HepG2 (cell line): ENCODE measurements at regions not wholly inside any gene's neighbourhood (a gene's known extent, or its start where the extent isn't known, plus 50 kb on each side); places are given as distances from the start of the nearest gene placed in this dataset.

Source experiments
- ATAC-seq: fragments of 200-7000 bp; cut with Tn5 transposase; 3 replicates; pipeline ENCODE4 v1.9.1; 2020; ENCODE audit warnings: mild to moderate bottlenecking, moderate library complexity
- BruUV-seq: library from RNA; stranded (reverse); fragments of 400-500 nt; replicated peaks from 2 replicates; lab custom pipeline; 2021; lab: Mats Ljungman, UMichigan
- CTCF ChIA-PET: fragments of 300-600 bp; formaldehyde crosslinking; extraction: SDS; loops from one replicate; lab custom pipeline; 2021; ENCODE audit warnings: low total read pairs, inconsistent platforms, low intra/inter-chr PET ratio; lab: Yijun Ruan, JAX
- POLR2A ChIA-PET: fragments of 350-600 bp; sonication (Branson Sonifier 250); formaldehyde crosslinking; loops from one replicate; lab custom pipeline; 2020; ENCODE audit warnings: antibody characterized with exemption, inconsistent platforms; lab: Yijun Ruan, JAX
- DNase-seq: peaks from one replicate; pipeline ENCODE4 v3.0.0-alpha.2; 2015; ENCODE audit warnings: low spot score
- FAIRE-seq: peaks from 3 replicates; lab custom pipeline; 2011; peaks lifted over from hg19 to GRCh38; lab: Jason Lieb, UNC
- H2AFZ ChIP-seq: one replicate; pipeline ENCODE4 v1.6.1; 2011; ENCODE audit warnings: low read length, inconsistent platforms
- H3K27ac ChIP-seq: fragments of 300-600 bp; 3 replicates; pipeline ENCODE4 v1.8.0; 2011; ENCODE audit warnings: mixed run types, mild to moderate bottlenecking, mixed read lengths, low read length, inconsistent platforms; ENCODE audit not compliant: insufficient read depth; ENCODE audit errors: extremely low read length
- H3K27me3 ChIP-seq, 2 experiments: fragments of 200-600 bp in 1 of 2; 2 replicates in 1 of 2; 3 replicates in 1 of 2; pipeline versions ENCODE4 v1.6.0 to v1.8.0; 2011; ENCODE audit warnings: low read length in 2 of 2, mild to moderate bottlenecking in 2 of 2, moderate library complexity in 2 of 2, inconsistent platforms in 1 of 2; ENCODE audit not compliant: insufficient read depth in 2 of 2, control insufficient read depth in 1 of 2
- H3K36me3 ChIP-seq, 2 experiments: fragments of 200-600 bp in 1 of 2; replicated peaks in 1 of 2; 2 replicates in 1 of 2; 3 replicates in 1 of 2; pipeline versions ENCODE4 v1.5.1 to v1.8.0; 2011; ENCODE audit warnings: low read length in 2 of 2, inconsistent platforms in 1 of 2; ENCODE audit not compliant: insufficient read depth in 2 of 2, control insufficient read depth in 1 of 2
- H3K4me1 ChIP-seq: 2 replicates; pipeline ENCODE4 v1.5.1; 2012; ENCODE audit warnings: low read length, inconsistent platforms; ENCODE audit not compliant: insufficient read depth
- H3K4me2 ChIP-seq: 2 replicates; pipeline ENCODE4 v1.6.0; 2011; ENCODE audit warnings: low read depth, low read length, inconsistent platforms
- H3K4me3 ChIP-seq, 3 experiments: fragments of 200-600 bp in 1 of 3; sonication (generic), shearing (Covaris generic) in 1 of 3; replicated peaks in 1 of 3; 2 replicates each; pipeline ENCODE4 v1.5.1; 2011 to 2016; ENCODE audit warnings: low read length in 3 of 3, inconsistent platforms in 2 of 3, low read depth in 2 of 3, mild to moderate bottlenecking in 2 of 3, control low read depth in 1 of 3, mixed read lengths in 1 of 3; ENCODE audit not compliant: insufficient read depth in 1 of 3
- H3K79me2 ChIP-seq: one replicate; pipeline ENCODE4 v1.6.1; 2011; ENCODE audit warnings: low read length, inconsistent platforms; ENCODE audit not compliant: insufficient read depth
- H3K9ac ChIP-seq: 2 replicates; pipeline ENCODE4 v1.6.0; 2011; ENCODE audit warnings: mild to moderate bottlenecking, low read depth, low read length, inconsistent platforms; ENCODE audit not compliant: insufficient read depth
- H3K9me3 ChIP-seq: 2 replicates; pipeline ENCODE4 v1.5.1; 2012; ENCODE audit warnings: mild to moderate bottlenecking, low read length
- H4K20me1 ChIP-seq: 2 replicates; pipeline ENCODE4 v1.6.0; 2011; ENCODE audit warnings: inconsistent platforms, mild to moderate bottlenecking, low read length, moderate library complexity; ENCODE audit not compliant: insufficient read depth
- CC2D1A ChIP-seq: sonication (generic); formaldehyde crosslinking; IDR thresholded peaks from 2 replicates; pipeline ENCODE4 v1.8.1; 2023; ENCODE audit warnings: mild to moderate bottlenecking, missing genetic modification reagents
- EED ChIP-seq: sonication (generic); formaldehyde crosslinking; IDR thresholded peaks from 2 replicates; pipeline ENCODE4 v1.5.0; 2020; ENCODE audit warnings: mild to moderate bottlenecking, missing genetic modification reagents
- RFX5 ChIP-seq: IDR thresholded peaks from 2 replicates; pipeline ENCODE4 v1.6.1; 2011; ENCODE audit warnings: low read depth, low read length, improper control_type of control experiment
- SOX13 ChIP-seq, 3 experiments: fragments of 450-650 bp in 1 of 3; sonication (generic) in 1 of 3; formaldehyde crosslinking in 1 of 3; IDR thresholded peaks in 2 of 3; conservative IDR thresholded peaks in 1 of 3; 2 replicates each; pipeline versions ENCODE4 v1.5.0 to v1.6.1; 2016 to 2020; ENCODE audit warnings: antibody characterized with exemption in 1 of 3, mild to moderate bottlenecking in 1 of 3, missing compliant biosample characterization in 1 of 3, missing genetic modification reagents in 1 of 3, moderate library complexity in 1 of 3
- SRF ChIP-seq: IDR thresholded peaks from 2 replicates; pipeline ENCODE4 v1.6.1; 2011; ENCODE audit warnings: mild to moderate bottlenecking, low read depth, low read length, moderate library complexity
- ZFP62 ChIP-seq: sonication (generic); formaldehyde crosslinking; IDR thresholded peaks from 2 replicates; pipeline ENCODE4 v1.4.0; 2020; ENCODE audit warnings: missing genetic modification reagents
- ZNF230 ChIP-seq: sonication (generic); formaldehyde crosslinking; IDR thresholded peaks from 2 replicates; pipeline ENCODE4 v1.4.0; 2020; ENCODE audit warnings: mild to moderate bottlenecking, missing genetic modification reagents
- ZNF34 ChIP-seq: sonication (generic); formaldehyde crosslinking; IDR thresholded peaks from 2 replicates; pipeline ENCODE4 v1.4.0; 2020; ENCODE audit warnings: mild to moderate bottlenecking, missing genetic modification reagents, borderline replicate concordance
- ZNF44 ChIP-seq: sonication (generic); formaldehyde crosslinking; IDR thresholded peaks from 2 replicates; pipeline ENCODE4 v1.5.1; 2020; ENCODE audit warnings: mild to moderate bottlenecking, missing genetic modification reagents
- ZNF562 ChIP-seq: sonication (generic); formaldehyde crosslinking; IDR thresholded peaks from 2 replicates; pipeline ENCODE4 v1.8.0; 2022; ENCODE audit warnings: missing genetic modification reagents, borderline replicate concordance
- ZNF777 ChIP-seq: sonication (generic); formaldehyde crosslinking; IDR thresholded peaks from 2 replicates; pipeline ENCODE4 v1.4.0; 2020; ENCODE audit warnings: missing genetic modification reagents
- ZNF841 ChIP-seq: sonication (generic); formaldehyde crosslinking; IDR thresholded peaks from 2 replicates; pipeline ENCODE4 v1.8.1; 2023; ENCODE audit warnings: missing genetic modification reagents, borderline replicate concordance
- WGBS: methylation state at CpG from one replicate; pipeline ENCODE4 v1.1.6; 2017; ENCODE audit warnings: low lambda C conversion rate; 5-methylcytosine and 5-hydroxymethylcytosine counted together
- in situ Hi-C: cut with HindIII; loops from 2 replicates; pipeline ENCODE4 v1.10.0; 2017; ENCODE audit warnings: low pct_unique_long_range_greater_than_20kb; ENCODE audit not compliant: extremely low pct_ligation_motif_present
- intact Hi-C: fragments of 100-400 bp; cut with micrococcal nuclease; formaldehyde crosslinking; loops from one replicate; pipeline ENCODE4 v1.10.0; 2022; ENCODE audit not compliant: unreplicated experiment
- TF ChIP-seq, protein P1 (sequence below): sonication (generic); formaldehyde crosslinking; IDR thresholded peaks from 2 replicates; pipeline ENCODE4 v1.4.0; 2020; ENCODE audit warnings: missing genetic modification reagents
- TF ChIP-seq, protein P2 (sequence below): sonication (generic); formaldehyde crosslinking; IDR thresholded peaks from 2 replicates; pipeline ENCODE4 v1.5.1; 2020; ENCODE audit warnings: missing genetic modification reagents, mild to moderate bottlenecking, borderline replicate concordance
- TF ChIP-seq, protein P3 (sequence below): sonication (generic); formaldehyde crosslinking; IDR thresholded peaks from 2 replicates; pipeline ENCODE4 v1.8.0; 2022; ENCODE audit warnings: mild to moderate bottlenecking, missing genetic modification reagents, borderline replicate concordance

DNA sequence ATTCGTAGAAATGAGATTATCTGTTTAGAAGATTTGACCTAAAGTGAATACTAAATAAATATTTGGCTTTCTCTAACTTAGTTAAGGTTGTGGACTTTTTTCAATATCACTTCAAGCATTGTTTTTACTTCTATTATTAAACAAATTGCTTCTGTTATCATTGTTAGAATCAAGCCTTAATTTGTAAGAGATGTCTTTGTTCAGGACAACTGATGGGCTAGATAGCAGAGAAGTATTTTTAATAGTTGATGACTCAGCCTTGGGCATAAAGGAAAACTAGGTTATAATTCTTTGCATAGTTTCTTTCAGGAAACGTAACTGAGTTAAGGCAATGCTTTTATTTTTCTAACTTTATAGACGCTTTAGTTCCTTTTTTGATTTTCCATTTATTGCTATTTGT is 128.8 kb upstream of the SMIM30 start:
- in situ Hi-C loops = no loop called here
- TF ChIP-seq ZNF777 (CRISPR knock-in tag) = no peak
- no peak for TF ChIP-seq ZNF230 (CRISPR knock-in tag)
- no peak for TF ChIP-seq EED (CRISPR knock-in tag)
- H3K9ac ChIP-seq = no peak overlapping the region
- H3K4me1 ChIP-seq = no peaks in the 10 kb centered on the region
- FAIRE-seq = no peak
- POLR2A ChIA-PET = no interaction called here
- CTCF ChIA-PET = no interaction called here
- DNase-seq = no peak
- H3K79me2 ChIP-seq = no peaks in the 10 kb centered on the region
- H4K20me1 ChIP-seq = no peaks in the 10 kb centered on the region
- intact Hi-C loops = no loop called here
- no peak overlapping the region for H3K4me3 ChIP-seq
- H2AFZ ChIP-seq = no peak overlapping the region
- no TSS peak for BruUV-seq
- WGBS = 2% methylated on average over 3 of the region's 3 CpGs
- no peaks in the 10 kb centered on the region; a peak in 1 of 5 replicates for H3K27me3 ChIP-seq
- no peak overlapping the region for H3K27ac ChIP-seq
- H3K9me3 ChIP-seq = no peaks in the 10 kb centered on the region
- ATAC-seq = no peak
- H3K4me2 ChIP-seq = no peak overlapping the region
- no peaks in the 10 kb centered on the region for H3K36me3 ChIP-seq

DNA sequence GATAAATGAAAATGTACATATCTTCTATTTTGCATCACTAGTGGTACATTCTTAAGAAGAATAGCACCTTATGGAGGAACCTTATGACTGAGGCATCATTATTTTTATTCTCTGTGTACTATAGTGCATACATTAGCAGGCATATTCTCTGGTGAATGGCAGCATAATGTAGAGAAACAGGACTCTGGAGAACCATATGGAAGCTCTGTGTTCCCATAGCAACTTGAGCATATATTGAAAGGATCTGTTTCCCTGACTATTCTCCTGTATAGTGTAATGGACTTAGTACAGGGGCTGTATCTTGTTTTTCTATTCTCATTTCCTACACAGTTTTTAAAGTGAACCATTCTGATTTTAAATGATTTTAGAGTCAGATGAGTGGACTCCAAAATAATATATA is 128.4 kb upstream of the SMIM30 start:
- no peak overlapping the region for H3K9ac ChIP-seq
- BruUV-seq = no TSS peak
- no peaks in the 10 kb centered on the region; a peak in 1 of 5 replicates for H3K27me3 ChIP-seq
- intact Hi-C loops (no loop called here), in situ Hi-C loops (no loop called here)
- ATAC-seq (no peak), DNase-seq (no peak), FAIRE-seq (no peak)
- no peaks in the 10 kb centered on the region for H4K20me1 ChIP-seq
- no peak overlapping the region for H2AFZ ChIP-seq
- TF ChIP-seq, protein P1, sequence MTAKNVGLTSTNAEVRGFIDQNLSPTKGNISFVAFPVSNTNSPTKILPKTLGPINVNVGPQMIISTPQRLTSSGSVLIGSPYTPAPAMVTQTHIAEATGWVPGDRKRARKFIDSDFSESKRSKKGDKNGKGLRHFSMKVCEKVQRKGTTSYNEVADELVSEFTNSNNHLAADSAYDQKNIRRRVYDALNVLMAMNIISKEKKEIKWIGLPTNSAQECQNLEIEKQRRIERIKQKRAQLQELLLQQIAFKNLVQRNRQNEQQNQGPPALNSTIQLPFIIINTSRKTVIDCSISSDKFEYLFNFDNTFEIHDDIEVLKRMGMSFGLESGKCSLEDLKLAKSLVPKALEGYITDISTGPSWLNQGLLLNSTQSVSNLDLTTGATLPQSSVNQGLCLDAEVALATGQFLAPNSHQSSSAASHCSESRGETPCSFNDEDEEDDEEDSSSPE (CRISPR knock-in tag) = no peak
- no peak for TF ChIP-seq ZNF841
- TF ChIP-seq, protein P2, sequence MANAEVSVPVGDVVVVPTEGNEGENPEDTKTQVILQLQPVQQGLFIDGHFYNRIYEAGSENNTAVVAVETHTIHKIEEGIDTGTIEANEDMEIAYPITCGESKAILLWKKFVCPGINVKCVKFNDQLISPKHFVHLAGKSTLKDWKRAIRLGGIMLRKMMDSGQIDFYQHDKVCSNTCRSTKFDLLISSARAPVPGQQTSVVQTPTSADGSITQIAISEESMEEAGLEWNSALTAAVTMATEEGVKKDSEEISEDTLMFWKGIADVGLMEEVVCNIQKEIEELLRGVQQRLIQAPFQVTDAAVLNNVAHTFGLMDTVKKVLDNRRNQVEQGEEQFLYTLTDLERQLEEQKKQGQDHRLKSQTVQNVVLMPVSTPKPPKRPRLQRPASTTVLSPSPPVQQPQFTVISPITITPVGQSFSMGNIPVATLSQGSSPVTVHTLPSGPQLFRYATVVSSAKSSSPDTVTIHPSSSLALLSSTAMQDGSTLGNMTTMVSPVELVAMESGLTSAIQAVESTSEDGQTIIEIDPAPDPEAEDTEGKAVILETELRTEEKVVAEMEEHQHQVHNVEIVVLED = no peak
- no peak for TF ChIP-seq SRF
- TF ChIP-seq ZNF34 = no peak
- TF ChIP-seq, protein P3, sequence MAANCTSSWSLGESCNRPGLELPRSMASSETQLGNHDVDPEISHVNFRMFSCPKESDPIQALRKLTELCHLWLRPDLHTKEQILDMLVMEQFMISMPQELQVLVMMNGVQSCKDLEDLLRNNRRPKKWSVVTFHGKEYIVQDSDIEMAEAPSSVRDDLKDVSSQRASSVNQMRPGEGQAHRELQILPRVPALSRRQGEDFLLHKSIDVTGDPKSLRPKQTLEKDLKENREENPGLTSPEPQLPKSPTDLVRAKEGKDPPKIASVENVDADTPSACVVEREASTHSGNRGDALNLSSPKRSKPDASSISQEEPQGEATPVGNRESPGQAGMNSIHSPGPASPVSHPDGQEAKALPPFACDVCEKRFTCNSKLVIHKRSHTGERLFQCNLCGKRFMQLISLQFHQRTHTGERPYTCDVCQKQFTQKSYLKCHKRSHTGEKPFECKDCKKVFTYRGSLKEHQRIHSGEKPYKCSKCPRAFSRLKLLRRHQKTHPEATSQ (CRISPR knock-in tag) = no peak
- TF ChIP-seq ZNF562 (CRISPR knock-in tag) = no peak
- TF ChIP-seq CC2D1A (CRISPR knock-in tag) = no peak
- TF ChIP-seq RFX5 = no peak
- no peak for TF ChIP-seq SOX13 (IDR thresholded peaks at IDR 0.05)
- no peak for TF ChIP-seq SOX13 (CRISPR knock-in tag; conservative IDR thresholded peaks at IDR 0.05 in 1 of 2, IDR thresholded peaks at IDR 0.05 in 1 of 2)
- no peak for TF ChIP-seq ZNF44
- no peak for TF ChIP-seq ZFP62 (CRISPR knock-in tag)
- no peaks in the 10 kb centered on the region for H3K36me3 ChIP-seq
- no peak overlapping the region for H3K4me2 ChIP-seq
- no peaks in the 10 kb centered on the region for H3K9me3 ChIP-seq
- no peak overlapping the region for H3K4me3 ChIP-seq
- H3K79me2 ChIP-seq = no peaks in the 10 kb centered on the region
- no peaks in the 10 kb centered on the region for H3K4me1 ChIP-seq
- no peak overlapping the region for H3K27ac ChIP-seq
- ChIA-PET POLR2A (no interaction called here), CTCF (no interaction called here)
